Small intestine (tissue), 7 donors: ENCODE measurements at regions not wholly inside any gene's neighbourhood (a gene's known extent, or its start where the extent isn't known, plus 50 kb on each side); places are given as distances from the start of the nearest gene placed in this dataset.
"Not testable (repeated sequence)": the region's sequence is repeated elsewhere in the genome, so short reads cannot be mapped to it uniquely, and the experiment has no call there.

ENCODE experiments used
- DNase-seq, 2 donors: peaks; one replicate each; pipeline versions ENCODE4 v3.0.0 to v3.0.0-alpha.2; 2013
- FAIRE-seq: peaks from 2 replicates; lab custom pipeline; 2012; peaks lifted over from hg19 to GRCh38; lab: Jason Lieb, UNC
- H3K27ac ChIP-seq, 3 donors: one replicate each; pipeline ENCODE4 v1.5.1; 2013; ENCODE audit warnings: low read length in 2 of 3, mild to moderate bottlenecking in 2 of 3, control low read depth in 1 of 3, inconsistent platforms in 1 of 3, low read depth in 1 of 3, moderate library complexity in 1 of 3
- H3K27me3 ChIP-seq, 3 donors: one replicate each; pipeline ENCODE4 v1.6.1; 2013; ENCODE audit warnings: low read length in 3 of 3, inconsistent platforms in 1 of 3; ENCODE audit not compliant: control insufficient read depth in 3 of 3, insufficient read depth in 3 of 3
- H3K36me3 ChIP-seq, 3 donors: one replicate each; pipeline ENCODE4 v1.6.1; 2013; ENCODE audit warnings: low read length in 3 of 3, inconsistent platforms in 1 of 3, low read depth in 1 of 3, mild to moderate bottlenecking in 1 of 3, moderate library complexity in 1 of 3; ENCODE audit not compliant: control insufficient read depth in 3 of 3, insufficient read depth in 2 of 3
- H3K4me1 ChIP-seq, 3 donors: one replicate each; pipeline ENCODE4 v1.6.1; 2013; ENCODE audit warnings: low read length in 2 of 3, inconsistent platforms in 1 of 3, low read depth in 1 of 3, mild to moderate bottlenecking in 1 of 3, moderate library complexity in 1 of 3; ENCODE audit not compliant: control insufficient read depth in 3 of 3, insufficient read depth in 2 of 3
- H3K4me3 ChIP-seq, 3 donors: one replicate each; pipeline ENCODE4 v1.5.1; 2013; ENCODE audit warnings: low read length in 3 of 3, control low read depth in 1 of 3, inconsistent platforms in 1 of 3, low read depth in 1 of 3, mild to moderate bottlenecking in 1 of 3, moderate library complexity in 1 of 3
- H3K9me3 ChIP-seq, 2 donors: one replicate each; pipeline ENCODE4 v1.6.1; 2013; ENCODE audit warnings: low read depth in 1 of 2, low read length in 1 of 2; ENCODE audit not compliant: control insufficient read depth in 2 of 2, insufficient read depth in 1 of 2
- WGBS, 3 donors: extraction: QIAGEN DNeasy Blood & Tissue Kit; methylation state at CpG; one replicate each; pipeline ENCODE4 v1.1.7; 2013; 5-methylcytosine and 5-hydroxymethylcytosine counted together
- donor health status: healthy with polysubstance abuse.
- donor health status: control.
- donor health status: control.
- donor health status: Bipolar disorder and iron deficiency.
- donor health status: healthy.

GRCh38 chr4:44984083-44984482 is 257.7 kb upstream of the GNPDA2 start:
- DNase-seq (no peak), FAIRE-seq (no peak)
- no peaks in the 10 kb centered on the region for H3K36me3 ChIP-seq
- H3K4me3 ChIP-seq: no peak overlapping the region
- H3K27me3 ChIP-seq: no peaks in the 10 kb centered on the region
- no peak overlapping the region for H3K27ac ChIP-seq
- H3K9me3 ChIP-seq: no peaks in the 10 kb centered on the region
- no peaks in the 10 kb centered on the region for H3K4me1 ChIP-seq

- Histone ChIP-seq H3K4me1 (no peaks in the 10 kb centered on the region), H3K36me3 (no peaks in the 10 kb centered on the region), H3K27ac (no peak overlapping the region), H3K27me3 (no peaks in the 10 kb centered on the region), H3K9me3 (no peaks in the 10 kb centered on the region), H3K4me3 (no peak overlapping the region)
- 35 to 54% (median 35%) methylated on average over 2 of the region's 2 CpGs for WGBS, 3 donors
- DNase-seq (no peak), FAIRE-seq (no peak)
Measured at GRCh38 chr4:44983083-44983482, 256.7 kb upstream of the GNPDA2 start.

- no peak for FAIRE-seq
- Histone ChIP-seq H3K4me3 (no peak overlapping the region), H3K27me3 (no peaks in the 10 kb centered on the region), H3K9me3 (no peaks in the 10 kb centered on the region), H3K27ac (no peak overlapping the region), H3K36me3 (no peaks in the 10 kb centered on the region), H3K4me1 (no peaks in the 10 kb centered on the region)
- DNase-seq: no peak
- WGBS, 3 donors: 41 to 69% (median 49%) methylated on average over 1 of the region's 1 CpG
Measured at GRCh38 chr4:44978020-44978419, 251.7 kb upstream of the GNPDA2 start.

GRCh38 chr4:44965435-44966095 is 239.2 kb upstream of the GNPDA2 start:
- WGBS, 3 donors: 83 to 86% (median 84%) methylated on average over 6 of the region's 6 CpGs
- DNase-seq (no peak), FAIRE-seq (no peak)
- peaks cover 0 to 15% of the 10 kb centered on the region in 2 donors for H3K9me3 ChIP-seq
- H3K27ac ChIP-seq: no peak overlapping the region
- no peaks in the 10 kb centered on the region for H3K36me3 ChIP-seq
- no peak overlapping the region for H3K4me3 ChIP-seq
- H3K4me1 ChIP-seq: no peaks in the 10 kb centered on the region
- no peaks in the 10 kb centered on the region for H3K27me3 ChIP-seq

- H3K4me3 ChIP-seq, FAIRE-seq, DNase-seq, H3K27me3 ChIP-seq, H3K36me3 ChIP-seq, H3K27ac ChIP-seq, H3K4me1 ChIP-seq: not testable (repeated sequence)
- peaks cover 0 to 15% of the 10 kb centered on the region in 2 donors for H3K9me3 ChIP-seq
- 54 to 72% (median 65%) methylated on average over 5 of the region's 5 CpGs for WGBS, 3 donors
Measured at GRCh38 chr4:44964086-44964485, 237.7 kb upstream of the GNPDA2 start.

- no peak overlapping the region for H3K4me3 ChIP-seq
- no peak overlapping the region for H3K27ac ChIP-seq
- H3K36me3 ChIP-seq: no peaks in the 10 kb centered on the region
- WGBS, 3 donors: 78 to 92% (median 89%) methylated on average over 1 of the region's 1 CpG
- peaks cover 0 to 15% of the 10 kb centered on the region in 2 donors for H3K9me3 ChIP-seq
- FAIRE-seq (no peak), DNase-seq (no peak)
- H3K27me3 ChIP-seq: no peaks in the 10 kb centered on the region
- no peaks in the 10 kb centered on the region for H3K4me1 ChIP-seq
Measured at GRCh38 chr4:44961001-44961755, 234.8 kb upstream of the GNPDA2 start.

- WGBS, 3 donors: 69 to 80% (median 75%) methylated on average over 3 of the region's 3 CpGs
- Histone ChIP-seq H3K27ac (no peak overlapping the region), H3K9me3 (no peaks in the 10 kb centered on the region), H3K27me3 (no peaks in the 10 kb centered on the region), H3K4me3 (no peak overlapping the region), H3K36me3 (no peaks in the 10 kb centered on the region), H3K4me1 (no peaks in the 10 kb centered on the region)
- DNase-seq: no peak
- FAIRE-seq: no peak
Measured at GRCh38 chr4:44931720-44932119, 205.4 kb upstream of the GNPDA2 start.

GRCh38 chr4:44928785-44929184 is 202.4 kb upstream of the GNPDA2 start:
- no peaks in the 10 kb centered on the region for H3K27me3 ChIP-seq
- 4 to 48% (median 20%) methylated on average over 2 of the region's 2 CpGs for WGBS, 3 donors
- H3K36me3 ChIP-seq: no peaks in the 10 kb centered on the region
- DNase-seq (no peak), FAIRE-seq (no peak)
- no peak overlapping the region for H3K4me3 ChIP-seq
- H3K27ac ChIP-seq: no peak overlapping the region
- no peaks in the 10 kb centered on the region for H3K9me3 ChIP-seq
- H3K4me1 ChIP-seq: no peaks in the 10 kb centered on the region
